ENCODE measurements at regions not wholly inside any gene's neighbourhood (a gene's known extent, or its start where the extent isn't known, plus 50 kb on each side); places are given as distances from the start of the nearest gene placed in this dataset.

DNA sequence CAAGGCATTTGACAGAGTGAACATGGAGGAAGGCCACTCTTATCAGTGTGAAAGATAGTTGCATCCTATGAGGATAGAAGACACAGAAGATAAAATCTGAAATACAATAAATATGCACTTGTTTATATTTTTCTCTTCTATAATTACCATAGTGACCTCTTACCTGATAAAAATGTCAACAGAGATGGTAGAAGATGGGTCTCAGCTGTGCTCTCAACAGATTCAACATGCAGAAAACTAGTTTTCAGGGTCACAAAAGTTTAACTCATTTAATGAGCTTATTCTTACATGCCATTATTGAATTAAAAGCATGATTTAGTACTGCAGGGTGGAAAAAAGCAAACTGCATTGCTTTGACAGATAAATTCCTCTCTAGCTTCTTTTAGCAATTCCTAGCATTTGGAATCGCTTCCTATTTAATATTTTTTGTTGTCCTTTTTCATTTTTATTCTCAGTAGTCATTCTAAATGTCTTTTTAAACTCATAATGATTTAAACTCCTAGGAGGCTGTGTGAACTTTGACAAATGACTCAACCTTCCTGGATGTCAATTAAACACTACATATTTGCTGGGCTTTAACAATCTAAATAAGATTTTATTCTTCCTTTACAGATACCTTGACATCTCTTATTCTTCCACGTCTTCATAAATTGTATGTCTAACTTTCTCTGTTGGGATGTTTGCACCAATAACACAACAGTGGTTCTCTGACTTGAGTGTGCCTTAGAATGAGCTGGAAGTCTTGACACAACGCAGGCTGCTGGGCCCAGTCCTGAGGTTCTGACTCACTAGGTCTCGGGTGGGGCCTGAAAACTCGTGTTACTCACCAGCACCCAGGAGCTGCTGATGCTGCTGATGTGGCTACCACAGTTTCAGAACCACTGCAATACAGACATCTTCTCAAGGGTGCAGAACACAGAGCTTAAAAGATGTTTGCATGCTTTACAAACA is 565.5 kb upstream of the IGFBP3 start:
- H3K36me3 ChIP-seq (replicated peaks in 1 of 2): no peaks in the 10 kb centered on the region
- H3K9me3 ChIP-seq (replicated peaks in 1 of 3): no peaks in the 10 kb centered on the region
- DNase-seq: peak in 1 of 7 donors; percentile 3
- intact Hi-C loops (cut with DNase I): no loop called here
- H3K4me1 ChIP-seq (replicated peaks in 1 of 2): no peaks in the 10 kb centered on the region
- H3K27ac ChIP-seq: no peak overlapping the region
- TF ChIP-seq, protein P1, sequence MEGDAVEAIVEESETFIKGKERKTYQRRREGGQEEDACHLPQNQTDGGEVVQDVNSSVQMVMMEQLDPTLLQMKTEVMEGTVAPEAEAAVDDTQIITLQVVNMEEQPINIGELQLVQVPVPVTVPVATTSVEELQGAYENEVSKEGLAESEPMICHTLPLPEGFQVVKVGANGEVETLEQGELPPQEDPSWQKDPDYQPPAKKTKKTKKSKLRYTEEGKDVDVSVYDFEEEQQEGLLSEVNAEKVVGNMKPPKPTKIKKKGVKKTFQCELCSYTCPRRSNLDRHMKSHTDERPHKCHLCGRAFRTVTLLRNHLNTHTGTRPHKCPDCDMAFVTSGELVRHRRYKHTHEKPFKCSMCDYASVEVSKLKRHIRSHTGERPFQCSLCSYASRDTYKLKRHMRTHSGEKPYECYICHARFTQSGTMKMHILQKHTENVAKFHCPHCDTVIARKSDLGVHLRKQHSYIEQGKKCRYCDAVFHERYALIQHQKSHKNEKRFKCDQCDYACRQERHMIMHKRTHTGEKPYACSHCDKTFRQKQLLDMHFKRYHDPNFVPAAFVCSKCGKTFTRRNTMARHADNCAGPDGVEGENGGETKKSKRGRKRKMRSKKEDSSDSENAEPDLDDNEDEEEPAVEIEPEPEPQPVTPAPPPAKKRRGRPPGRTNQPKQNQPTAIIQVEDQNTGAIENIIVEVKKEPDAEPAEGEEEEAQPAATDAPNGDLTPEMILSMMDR (IDR thresholded peaks at IDR 0.05): no peak
- TF ChIP-seq POLR2A (IDR thresholded peaks at IDR 0.05): no peak
- no peak overlapping the region for H3K4me3 ChIP-seq
- WGBS, 4 donors: 59 to 82% (median 67%) methylated on average over 4 to 5 of the region's 5 CpGs
- no peaks in the 10 kb centered on the region for H3K27me3 ChIP-seq

DNA sequence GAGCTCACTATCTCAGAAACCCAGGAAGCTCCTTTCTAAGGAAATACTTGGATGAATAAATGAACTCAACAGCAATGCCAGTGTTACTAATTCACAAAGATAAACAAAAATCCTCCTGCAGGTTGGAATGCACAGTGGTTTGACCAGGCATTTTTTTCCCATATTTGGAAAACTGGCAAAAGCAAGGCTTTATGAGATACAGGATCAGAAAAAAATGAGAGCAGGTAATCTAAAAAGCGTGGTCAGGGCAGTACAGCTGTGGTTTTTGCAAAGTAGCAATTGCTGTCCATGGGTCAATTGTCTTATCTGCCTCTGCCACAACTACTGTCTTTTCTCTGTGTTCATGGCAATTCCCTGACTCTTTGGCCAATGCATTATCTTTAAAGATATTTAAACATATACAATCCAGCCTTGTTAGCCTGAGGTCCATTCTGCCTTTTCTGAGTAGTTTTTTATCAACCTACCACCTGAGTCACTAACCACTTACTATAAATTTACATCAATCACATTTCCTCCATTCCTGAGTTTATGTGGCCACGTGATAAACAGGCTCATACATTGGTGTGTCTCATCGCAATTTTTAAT is 564.5 kb upstream of the IGFBP3 start:
- WGBS, 4 donors: 71 to 89% (median 84%) methylated on average over 3 of the region's 3 CpGs
- intact Hi-C loops (cut with DNase I): no loop called here

DNA sequence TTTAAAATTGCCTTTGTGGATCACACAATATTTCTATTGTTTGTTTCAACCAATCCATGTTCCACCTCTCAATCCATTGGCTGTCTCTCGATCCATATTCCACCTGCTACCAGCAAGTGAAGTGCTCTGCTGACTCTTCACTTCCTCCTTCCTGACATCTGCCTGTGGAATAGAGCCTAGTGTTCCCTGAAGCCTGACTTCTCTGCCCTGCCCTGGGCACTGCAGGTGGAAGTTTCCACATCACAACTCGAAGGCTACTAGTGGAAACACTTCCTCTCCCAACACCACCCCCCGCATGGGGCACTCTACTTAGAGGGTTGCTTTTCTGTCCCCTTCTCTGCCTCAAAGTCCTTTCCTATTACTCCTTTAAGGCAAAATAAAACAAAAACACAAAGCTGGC is 563.8 kb upstream of the IGFBP3 start:
- intact Hi-C loops (cut with DNase I): no loop called here
- Histone ChIP-seq H3K27ac (no peak overlapping the region), H3K4me3 (no peak overlapping the region), H3K27me3 (no peaks in the 10 kb centered on the region), H3K9me3 (replicated peaks in 1 of 3) (no peaks in the 10 kb centered on the region), H3K36me3 (replicated peaks in 1 of 2) (no peaks in the 10 kb centered on the region), H3K4me1 (replicated peaks in 1 of 2) (no peaks in the 10 kb centered on the region)
- no peak for TF ChIP-seq POLR2A (IDR thresholded peaks at IDR 0.05)
- TF ChIP-seq, protein P1 (IDR thresholded peaks at IDR 0.05): no peak
- WGBS, 4 donors: 79 to 91% (median 83%) methylated on average over 3 of the region's 3 CpGs
- no peak for DNase-seq

More for the DNA sequence above, 564.5 kb upstream of the IGFBP3 start:
- TF ChIP-seq, protein P1 (IDR thresholded peaks at IDR 0.05): no peak
- no peak for TF ChIP-seq POLR2A (IDR thresholded peaks at IDR 0.05)
- Histone ChIP-seq H3K27me3 (no peaks in the 10 kb centered on the region), H3K27ac (no peak overlapping the region), H3K4me3 (no peak overlapping the region), H3K9me3 (replicated peaks in 1 of 3) (no peaks in the 10 kb centered on the region), H3K36me3 (replicated peaks in 1 of 2) (no peaks in the 10 kb centered on the region), H3K4me1 (replicated peaks in 1 of 2) (no peaks in the 10 kb centered on the region)
- no peak for DNase-seq

DNA sequence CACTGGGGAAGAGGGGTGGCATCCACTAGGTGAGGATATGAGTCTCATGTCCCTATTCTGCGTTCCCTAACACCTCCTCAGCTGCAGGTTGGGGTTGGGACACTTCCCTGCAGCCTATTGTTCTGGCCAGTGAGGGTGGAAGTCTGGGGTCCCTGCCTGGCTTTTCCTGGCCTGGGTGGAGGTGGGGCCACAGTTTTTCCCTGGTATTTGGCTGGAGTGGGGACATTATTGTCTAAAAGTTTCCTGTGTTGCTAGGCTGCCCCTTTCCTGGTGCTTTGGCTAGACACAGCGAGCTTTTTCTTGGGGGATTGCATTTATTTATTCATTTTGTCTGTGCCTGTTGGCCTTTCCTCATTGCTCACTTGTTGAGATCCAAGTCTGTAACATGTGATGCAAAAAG is 559.5 kb upstream of the IGFBP3 start:
- H3K27me3 ChIP-seq: no peaks in the 10 kb centered on the region
- TF ChIP-seq, protein P1 (IDR thresholded peaks at IDR 0.05): no peak
- no peak for TF ChIP-seq POLR2A (IDR thresholded peaks at IDR 0.05)
- intact Hi-C loops (cut with DNase I): no loop called here
- H3K27ac ChIP-seq: no peak overlapping the region
- WGBS, 4 donors: 60 to 82% (median 66%) methylated on average over 2 of the region's 2 CpGs
- no peaks in the 10 kb centered on the region for H3K4me1 ChIP-seq (replicated peaks in 1 of 2)
- no peaks in the 10 kb centered on the region for H3K36me3 ChIP-seq (replicated peaks in 1 of 2)
- DNase-seq: no peak
- no peak overlapping the region for H3K4me3 ChIP-seq
- no peaks in the 10 kb centered on the region for H3K9me3 ChIP-seq (replicated peaks in 1 of 3)

All from adrenal gland (tissue), 9 donors.